ENCODE measurements at regions not wholly inside any gene's neighbourhood (a gene's known extent, or its start where the extent isn't known, plus 50 kb on each side); places are given as distances from the start of the nearest gene placed in this dataset.

DNA sequence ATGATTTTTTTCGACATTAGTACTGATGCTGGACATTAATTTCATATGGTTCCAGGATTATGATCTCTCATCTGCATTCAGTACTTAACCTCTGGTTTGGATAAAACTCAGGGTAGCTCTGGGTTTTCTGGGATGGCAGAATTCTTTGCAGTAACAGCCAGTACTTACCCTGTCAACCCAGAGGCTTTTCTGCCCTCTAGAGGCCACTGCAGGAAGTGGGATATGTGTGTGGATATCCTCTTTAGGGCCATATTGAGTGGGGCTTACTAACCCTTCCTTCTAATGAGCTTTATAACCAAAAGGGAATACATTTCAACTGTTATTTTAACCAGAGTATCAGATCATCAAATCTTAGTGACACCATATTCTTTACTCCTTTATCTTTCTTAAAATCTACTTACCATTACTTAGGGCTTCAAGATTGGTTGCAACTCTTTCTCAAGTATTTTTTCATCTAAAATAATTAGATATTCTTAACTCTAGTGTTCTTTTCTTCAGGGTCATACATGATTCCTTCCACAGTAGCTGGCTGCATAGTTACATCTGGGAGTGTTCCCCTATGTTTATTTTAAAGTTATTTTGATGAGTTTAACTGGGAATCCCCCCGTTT is 488.0 kb upstream of the STXBP6 start:
- H3K36me3 ChIP-seq = no peaks in the 10 kb centered on the region
- no peaks in the 10 kb centered on the region for H3K27me3 ChIP-seq
- WGBS, 3 donors = 50 to 64% (median 50%) methylated on average over 2 of the region's 2 CpGs
- no peak overlapping the region for H3K4me3 ChIP-seq
- H3K27ac ChIP-seq = no peak overlapping the region
- DNase-seq = no peak
- H3K9me3 ChIP-seq = no peaks in the 10 kb centered on the region
- TF ChIP-seq POLR2A (IDR thresholded peaks at IDR 0.05) (no peak), EP300 (IDR thresholded peaks at IDR 0.05) (no peak)
- TF ChIP-seq, protein P1, sequence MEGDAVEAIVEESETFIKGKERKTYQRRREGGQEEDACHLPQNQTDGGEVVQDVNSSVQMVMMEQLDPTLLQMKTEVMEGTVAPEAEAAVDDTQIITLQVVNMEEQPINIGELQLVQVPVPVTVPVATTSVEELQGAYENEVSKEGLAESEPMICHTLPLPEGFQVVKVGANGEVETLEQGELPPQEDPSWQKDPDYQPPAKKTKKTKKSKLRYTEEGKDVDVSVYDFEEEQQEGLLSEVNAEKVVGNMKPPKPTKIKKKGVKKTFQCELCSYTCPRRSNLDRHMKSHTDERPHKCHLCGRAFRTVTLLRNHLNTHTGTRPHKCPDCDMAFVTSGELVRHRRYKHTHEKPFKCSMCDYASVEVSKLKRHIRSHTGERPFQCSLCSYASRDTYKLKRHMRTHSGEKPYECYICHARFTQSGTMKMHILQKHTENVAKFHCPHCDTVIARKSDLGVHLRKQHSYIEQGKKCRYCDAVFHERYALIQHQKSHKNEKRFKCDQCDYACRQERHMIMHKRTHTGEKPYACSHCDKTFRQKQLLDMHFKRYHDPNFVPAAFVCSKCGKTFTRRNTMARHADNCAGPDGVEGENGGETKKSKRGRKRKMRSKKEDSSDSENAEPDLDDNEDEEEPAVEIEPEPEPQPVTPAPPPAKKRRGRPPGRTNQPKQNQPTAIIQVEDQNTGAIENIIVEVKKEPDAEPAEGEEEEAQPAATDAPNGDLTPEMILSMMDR (IDR thresholded peaks at IDR 0.05) = no peak
- no peaks in the 10 kb centered on the region for H3K4me1 ChIP-seq (ENCODE audit: insufficient read depth)
- intact Hi-C loops (cut with DNase I) = no loop called here

DNA sequence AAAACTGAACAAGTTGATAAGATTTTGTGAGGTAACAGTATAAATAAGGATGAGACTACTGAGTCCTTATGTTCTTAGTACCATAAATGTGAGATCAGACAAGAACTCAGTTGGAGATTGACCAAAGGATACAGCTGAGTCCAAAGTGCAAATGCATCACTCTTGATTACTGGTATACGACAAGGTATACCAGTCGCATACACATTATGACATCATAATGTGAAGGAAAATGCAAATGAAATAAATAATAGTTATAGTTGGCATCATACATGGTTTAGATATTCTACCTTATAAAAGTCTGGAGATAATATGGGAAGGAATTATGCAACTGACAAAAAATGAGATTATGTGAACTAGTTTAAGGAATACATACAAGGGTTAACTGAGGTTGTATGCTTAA is 476.3 kb upstream of the STXBP6 start:
- Histone ChIP-seq H3K27me3 (no peaks in the 10 kb centered on the region), H3K27ac (no peak overlapping the region), H3K4me3 (no peak overlapping the region), H3K9me3 (no peaks in the 10 kb centered on the region), H3K4me1 (ENCODE audit: insufficient read depth) (no peaks in the 10 kb centered on the region), H3K36me3 (no peaks in the 10 kb centered on the region)
- intact Hi-C loops (cut with DNase I) = no loop called here
- TF ChIP-seq, protein P1 (IDR thresholded peaks at IDR 0.05) = no peak
- TF ChIP-seq POLR2A (IDR thresholded peaks at IDR 0.05) = no peak
- no peak for DNase-seq
- 96 to 100% (median 98%) methylated on average over 2 of the region's 2 CpGs for WGBS, 3 donors

GRCh38 chr14:25522926-25523325 is 473.0 kb upstream of the STXBP6 start:
- Histone ChIP-seq H3K27me3 (no peaks in the 10 kb centered on the region), H3K36me3 (no peaks in the 10 kb centered on the region), H3K27ac (no peak overlapping the region), H3K9me3 (no peaks in the 10 kb centered on the region), H3K4me3 (no peak overlapping the region), H3K4me1 (ENCODE audit: insufficient read depth) (no peaks in the 10 kb centered on the region)
- no peak for DNase-seq
- TF ChIP-seq EP300 (IDR thresholded peaks at IDR 0.05) (no peak), POLR2A (IDR thresholded peaks at IDR 0.05) (no peak)
- TF ChIP-seq, protein P1 (IDR thresholded peaks at IDR 0.05) = no peak
- intact Hi-C loops (cut with DNase I) = no loop called here
- 2 to 9% (median 4%) methylated on average over 2 of the region's 2 CpGs for WGBS, 3 donors

GRCh38 chr14:25522116-25522515 is 472.2 kb upstream of the STXBP6 start:
- TF ChIP-seq EP300 (IDR thresholded peaks at IDR 0.05) (no peak), POLR2A (IDR thresholded peaks at IDR 0.05) (no peak)
- TF ChIP-seq, protein P1 (IDR thresholded peaks at IDR 0.05) = no peak
- no peaks in the 10 kb centered on the region for H3K36me3 ChIP-seq
- no peaks in the 10 kb centered on the region for H3K4me1 ChIP-seq (ENCODE audit: insufficient read depth)
- DNase-seq = no peak
- H3K9me3 ChIP-seq = no peaks in the 10 kb centered on the region
- H3K4me3 ChIP-seq = no peak overlapping the region
- H3K27ac ChIP-seq = no peak overlapping the region
- H3K27me3 ChIP-seq = no peaks in the 10 kb centered on the region
- 80 to 85% (median 81%) methylated on average over 6 of the region's 6 CpGs for WGBS, 3 donors
- intact Hi-C loops (cut with DNase I) = no loop called here
